ENCODE measurements at regions not wholly inside any gene's neighbourhood (a gene's known extent, or its start where the extent isn't known, plus 50 kb on each side); places are given as distances from the start of the nearest gene placed in this dataset.

- no peak overlapping the region for H3K14ac ChIP-seq (ENCODE audit: low read length)
- H3K4me3 ChIP-seq (ENCODE audit: low read length in 2 of 2): no peak overlapping the region
- no peak overlapping the region for H4K8ac ChIP-seq (ENCODE audit: low read depth, low read length)
- peaks cover 0 to 2% of the 10 kb centered on the region in 2 donors for H3K4me1 ChIP-seq (ENCODE audit: control insufficient read depth in 2 of 2, insufficient read depth in 1 of 2, low read depth in 1 of 2, low read length in 2 of 2)
- no peak for DNase-seq (ENCODE audit: low spot score)
- H3K23ac ChIP-seq (ENCODE audit: low read depth, low read length, poor library complexity): no peak overlapping the region
- WGBS, 2 donors (ENCODE audit: extremely low coverage in 2 of 2, insufficient read length in 2 of 2, insufficient replicate concordance in 1 of 2): no CpG with 5 or more reads among the region's 1 CpG
- no peak overlapping the region for H2AK5ac ChIP-seq (ENCODE audit: low read depth, low read length)
- H2BK120ac ChIP-seq (ENCODE audit: low read depth, low read length): no peak overlapping the region
- no peaks in the 10 kb centered on the region for H3K36me3 ChIP-seq (replicated peaks in 1 of 2; ENCODE audit: control insufficient read depth in 2 of 2, insufficient read depth in 2 of 2, low read length in 2 of 2)
- no peaks in the 10 kb centered on the region for H3K9me3 ChIP-seq (replicated peaks in 1 of 2; ENCODE audit: control insufficient read depth in 2 of 2, insufficient read depth in 1 of 2, low read depth in 1 of 2, low read length in 2 of 2)
- no peak overlapping the region for H2BK12ac ChIP-seq (ENCODE audit: low read length)
- no peak overlapping the region for H3K4ac ChIP-seq (ENCODE audit: low read length)
- no peak overlapping the region for H2AFZ ChIP-seq (ENCODE audit: low read length)
- no peak overlapping the region for H3K27ac ChIP-seq (replicated peaks; ENCODE audit: low read length)
- no peak overlapping the region for H3K4me2 ChIP-seq (ENCODE audit: insufficient read depth, low read length, poor library complexity, severe bottlenecking)
- no peak overlapping the region for H2BK15ac ChIP-seq (ENCODE audit: low read length)
- no peak overlapping the region for H3K18ac ChIP-seq (ENCODE audit: low read length)
- no peak overlapping the region for H4K91ac ChIP-seq (ENCODE audit: low read depth, low read length, poor library complexity)
- H2BK5ac ChIP-seq (ENCODE audit: low read length): no peak overlapping the region
- no peaks in the 10 kb centered on the region for H3K79me1 ChIP-seq (ENCODE audit: low read depth, low read length)
- H3K27me3 ChIP-seq (ENCODE audit: control insufficient read depth in 3 of 3, insufficient read depth in 3 of 3, low read depth in 1 of 3, low read length in 3 of 3): no peaks in the 10 kb centered on the region
- no peak overlapping the region for H3K9ac ChIP-seq (ENCODE audit: low read depth, low read length, poor library complexity)
Observed at GRCh38 chr3:124607163-124607562, 123.1 kb upstream of the UMPS start.

GRCh38 chr3:124609402-124609801 is 120.8 kb upstream of the UMPS start:
- H3K23ac ChIP-seq (ENCODE audit: low read depth, low read length, poor library complexity): no peak overlapping the region
- no peak overlapping the region for H3K18ac ChIP-seq (ENCODE audit: low read length)
- H4K91ac ChIP-seq (ENCODE audit: low read depth, low read length, poor library complexity): no peak overlapping the region
- H2AFZ ChIP-seq (ENCODE audit: low read length): no peak overlapping the region
- no peak overlapping the region for H3K9ac ChIP-seq (ENCODE audit: low read depth, low read length, poor library complexity)
- H3K4me2 ChIP-seq (ENCODE audit: insufficient read depth, low read length, poor library complexity, severe bottlenecking): no peak overlapping the region
- H2BK12ac ChIP-seq (ENCODE audit: low read length): no peak overlapping the region
- H3K4ac ChIP-seq (ENCODE audit: low read length): no peak overlapping the region
- no peak overlapping the region for H2BK5ac ChIP-seq (ENCODE audit: low read length)
- no peaks in the 10 kb centered on the region for H3K36me3 ChIP-seq (replicated peaks in 1 of 2; ENCODE audit: control insufficient read depth in 2 of 2, insufficient read depth in 2 of 2, low read length in 2 of 2)
- no CpG with 5 or more reads among the region's 3 CpGs for WGBS, 2 donors (ENCODE audit: extremely low coverage in 2 of 2, insufficient read length in 2 of 2, insufficient replicate concordance in 1 of 2)
- no peak for DNase-seq (ENCODE audit: low spot score)
- H3K79me1 ChIP-seq (ENCODE audit: low read depth, low read length): no peaks in the 10 kb centered on the region
- no peak overlapping the region for H3K27ac ChIP-seq (replicated peaks; ENCODE audit: low read length)
- H3K4me1 ChIP-seq (ENCODE audit: control insufficient read depth in 2 of 2, insufficient read depth in 1 of 2, low read depth in 1 of 2, low read length in 2 of 2): peaks cover 0 to 2% of the 10 kb centered on the region in 2 donors
- no peaks in the 10 kb centered on the region for H3K9me3 ChIP-seq (replicated peaks in 1 of 2; ENCODE audit: control insufficient read depth in 2 of 2, insufficient read depth in 1 of 2, low read depth in 1 of 2, low read length in 2 of 2)
- H3K4me3 ChIP-seq (ENCODE audit: low read length in 2 of 2): no peak overlapping the region
- H3K14ac ChIP-seq (ENCODE audit: low read length): no peak overlapping the region
- no peak overlapping the region for H2BK120ac ChIP-seq (ENCODE audit: low read depth, low read length)
- H2AK5ac ChIP-seq (ENCODE audit: low read depth, low read length): no peak overlapping the region
- H3K27me3 ChIP-seq (ENCODE audit: control insufficient read depth in 3 of 3, insufficient read depth in 3 of 3, low read depth in 1 of 3, low read length in 3 of 3): no peaks in the 10 kb centered on the region
- H4K8ac ChIP-seq (ENCODE audit: low read depth, low read length): no peak overlapping the region
- H2BK15ac ChIP-seq (ENCODE audit: low read length): no peak overlapping the region

DNA sequence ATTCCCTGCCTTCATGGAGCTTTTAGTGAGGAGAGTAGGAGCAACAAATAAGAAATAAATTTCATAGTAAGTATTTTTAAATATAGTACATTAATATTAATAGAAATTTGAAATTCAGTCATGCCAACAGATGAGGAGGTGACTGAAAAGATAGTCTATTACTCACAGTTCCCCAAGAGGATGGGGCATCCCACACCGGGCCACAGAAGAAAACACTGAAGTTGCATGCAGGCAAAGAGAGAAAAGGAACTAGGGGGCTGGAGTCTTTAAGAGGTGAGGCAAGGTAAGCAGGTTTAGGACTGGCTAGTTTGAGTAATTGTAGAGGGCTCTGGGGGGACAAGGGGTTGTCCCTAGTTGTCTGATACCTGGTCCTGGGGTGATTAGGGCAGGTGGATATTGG is 120.1 kb upstream of the UMPS start:
- Histone ChIP-seq H2BK15ac (ENCODE audit: low read length) (no peak overlapping the region), H3K4me1 (ENCODE audit: control insufficient read depth in 2 of 2, insufficient read depth in 1 of 2, low read depth in 1 of 2, low read length in 2 of 2) (peaks cover 0 to 2% of the 10 kb centered on the region in 2 donors), H2BK12ac (ENCODE audit: low read length) (no peak overlapping the region), H3K27ac (replicated peaks; ENCODE audit: low read length) (no peak overlapping the region), H3K18ac (ENCODE audit: low read length) (no peak overlapping the region), H4K91ac (ENCODE audit: low read depth, low read length, poor library complexity) (no peak overlapping the region), H2AK5ac (ENCODE audit: low read depth, low read length) (no peak overlapping the region), H3K27me3 (ENCODE audit: control insufficient read depth in 3 of 3, insufficient read depth in 3 of 3, low read depth in 1 of 3, low read length in 3 of 3) (no peaks in the 10 kb centered on the region), H3K36me3 (replicated peaks in 1 of 2; ENCODE audit: control insufficient read depth in 2 of 2, insufficient read depth in 2 of 2, low read length in 2 of 2) (no peaks in the 10 kb centered on the region), H3K23ac (ENCODE audit: low read depth, low read length, poor library complexity) (no peak overlapping the region), H3K9ac (ENCODE audit: low read depth, low read length, poor library complexity) (no peak overlapping the region), H3K4ac (ENCODE audit: low read length) (no peak overlapping the region), H4K8ac (ENCODE audit: low read depth, low read length) (no peak overlapping the region), H2BK120ac (ENCODE audit: low read depth, low read length) (no peak overlapping the region), H2BK5ac (ENCODE audit: low read length) (no peak overlapping the region), H3K14ac (ENCODE audit: low read length) (no peak overlapping the region), H3K4me3 (ENCODE audit: low read length in 2 of 2) (no peak overlapping the region), H2AFZ (ENCODE audit: low read length) (no peak overlapping the region), H3K79me1 (ENCODE audit: low read depth, low read length) (no peaks in the 10 kb centered on the region), H3K9me3 (replicated peaks in 1 of 2; ENCODE audit: control insufficient read depth in 2 of 2, insufficient read depth in 1 of 2, low read depth in 1 of 2, low read length in 2 of 2) (no peaks in the 10 kb centered on the region), H3K4me2 (ENCODE audit: insufficient read depth, low read length, poor library complexity, severe bottlenecking) (no peak overlapping the region)
- no CpG with 5 or more reads among the region's 1 CpG for WGBS, 2 donors (ENCODE audit: extremely low coverage in 2 of 2, insufficient read length in 2 of 2, insufficient replicate concordance in 1 of 2)
- no peak for DNase-seq (ENCODE audit: low spot score)

DNA sequence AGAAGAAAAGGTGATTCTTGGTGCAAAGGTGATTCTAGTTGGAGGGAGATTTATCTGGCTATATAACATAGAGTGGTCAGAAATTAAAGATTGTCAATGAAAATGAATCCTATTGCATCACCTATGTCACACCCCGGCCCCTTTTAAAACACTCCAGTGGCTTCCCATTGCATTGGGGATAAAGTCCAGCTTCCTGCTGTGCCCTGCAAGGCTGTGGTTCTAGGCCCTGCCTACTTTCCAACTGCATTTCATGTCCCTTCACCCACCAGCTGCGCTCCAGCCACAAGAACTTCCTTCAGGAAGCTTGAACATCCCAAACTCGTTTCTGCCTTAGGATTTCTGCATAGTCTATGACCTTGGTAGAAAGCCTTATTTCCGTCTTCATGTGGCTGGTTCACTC is 118.7 kb upstream of the UMPS start:
- Histone ChIP-seq H3K79me1 (ENCODE audit: low read depth, low read length) (no peaks in the 10 kb centered on the region), H4K91ac (ENCODE audit: low read depth, low read length, poor library complexity) (no peak overlapping the region), H3K27me3 (ENCODE audit: control insufficient read depth in 3 of 3, insufficient read depth in 3 of 3, low read depth in 1 of 3, low read length in 3 of 3) (no peaks in the 10 kb centered on the region), H2BK5ac (ENCODE audit: low read length) (no peak overlapping the region), H3K9ac (ENCODE audit: low read depth, low read length, poor library complexity) (no peak overlapping the region), H3K4me1 (ENCODE audit: control insufficient read depth in 2 of 2, insufficient read depth in 1 of 2, low read depth in 1 of 2, low read length in 2 of 2) (peaks cover 0 to 2% of the 10 kb centered on the region in 2 donors), H3K36me3 (replicated peaks in 1 of 2; ENCODE audit: control insufficient read depth in 2 of 2, insufficient read depth in 2 of 2, low read length in 2 of 2) (no peaks in the 10 kb centered on the region), H3K23ac (ENCODE audit: low read depth, low read length, poor library complexity) (no peak overlapping the region), H3K9me3 (replicated peaks in 1 of 2; ENCODE audit: control insufficient read depth in 2 of 2, insufficient read depth in 1 of 2, low read depth in 1 of 2, low read length in 2 of 2) (no peaks in the 10 kb centered on the region), H3K4me3 (ENCODE audit: low read length in 2 of 2) (no peak overlapping the region), H3K4ac (ENCODE audit: low read length) (no peak overlapping the region), H2BK120ac (ENCODE audit: low read depth, low read length) (no peak overlapping the region), H2BK15ac (ENCODE audit: low read length) (no peak overlapping the region), H3K27ac (replicated peaks; ENCODE audit: low read length) (no peak overlapping the region), H3K18ac (ENCODE audit: low read length) (no peak overlapping the region), H3K4me2 (ENCODE audit: insufficient read depth, low read length, poor library complexity, severe bottlenecking) (no peak overlapping the region), H3K14ac (ENCODE audit: low read length) (no peak overlapping the region), H2AK5ac (ENCODE audit: low read depth, low read length) (no peak overlapping the region), H4K8ac (ENCODE audit: low read depth, low read length) (no peak overlapping the region), H2BK12ac (ENCODE audit: low read length) (no peak overlapping the region), H2AFZ (ENCODE audit: low read length) (no peak overlapping the region)
- WGBS, 2 donors (ENCODE audit: extremely low coverage in 2 of 2, insufficient read length in 2 of 2, insufficient replicate concordance in 1 of 2): no CpG with 5 or more reads among the region's 4 CpGs
- DNase-seq (ENCODE audit: low spot score): no peak

Measured in neuronal stem cell (in vitro differentiated cells).